ENCODE measurements at regions not wholly inside any gene's neighbourhood (a gene's known extent, or its start where the extent isn't known, plus 50 kb on each side); places are given as distances from the start of the nearest gene placed in this dataset.

DNA sequence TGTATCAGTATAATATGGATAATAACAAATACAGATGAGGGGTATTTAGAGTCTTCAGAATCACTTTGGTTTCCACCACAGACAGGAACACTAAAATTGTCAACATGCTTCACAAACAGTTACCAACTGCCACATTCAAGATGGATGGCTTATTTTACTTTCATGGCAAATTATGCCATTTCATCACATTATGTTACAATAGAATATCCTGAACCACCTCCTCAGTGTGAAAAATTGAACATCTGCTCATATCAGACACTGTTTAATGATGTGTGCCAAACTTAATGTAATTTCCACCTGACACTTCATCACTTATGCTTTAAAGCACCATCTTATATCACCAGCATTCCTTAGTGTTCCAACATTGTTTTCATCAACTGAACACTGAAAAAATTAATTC, 357.4 kb downstream of the KCNN2 start:
- TF ChIP-seq, protein P1, sequence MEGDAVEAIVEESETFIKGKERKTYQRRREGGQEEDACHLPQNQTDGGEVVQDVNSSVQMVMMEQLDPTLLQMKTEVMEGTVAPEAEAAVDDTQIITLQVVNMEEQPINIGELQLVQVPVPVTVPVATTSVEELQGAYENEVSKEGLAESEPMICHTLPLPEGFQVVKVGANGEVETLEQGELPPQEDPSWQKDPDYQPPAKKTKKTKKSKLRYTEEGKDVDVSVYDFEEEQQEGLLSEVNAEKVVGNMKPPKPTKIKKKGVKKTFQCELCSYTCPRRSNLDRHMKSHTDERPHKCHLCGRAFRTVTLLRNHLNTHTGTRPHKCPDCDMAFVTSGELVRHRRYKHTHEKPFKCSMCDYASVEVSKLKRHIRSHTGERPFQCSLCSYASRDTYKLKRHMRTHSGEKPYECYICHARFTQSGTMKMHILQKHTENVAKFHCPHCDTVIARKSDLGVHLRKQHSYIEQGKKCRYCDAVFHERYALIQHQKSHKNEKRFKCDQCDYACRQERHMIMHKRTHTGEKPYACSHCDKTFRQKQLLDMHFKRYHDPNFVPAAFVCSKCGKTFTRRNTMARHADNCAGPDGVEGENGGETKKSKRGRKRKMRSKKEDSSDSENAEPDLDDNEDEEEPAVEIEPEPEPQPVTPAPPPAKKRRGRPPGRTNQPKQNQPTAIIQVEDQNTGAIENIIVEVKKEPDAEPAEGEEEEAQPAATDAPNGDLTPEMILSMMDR (IDR thresholded peaks at IDR 0.05; ENCODE audit: insufficient read depth, low read length, poor library complexity, severe bottlenecking): no peak
- no peak for TF ChIP-seq EZH2phosphoT487 (conservative IDR thresholded peaks at IDR 0.05; ENCODE audit: low read length)

All from SU-DHL-6 (cell line).